ENCODE measurements at regions not wholly inside any gene's neighbourhood (a gene's known extent, or its start where the extent isn't known, plus 50 kb on each side); places are given as distances from the start of the nearest gene placed in this dataset.

DNA sequence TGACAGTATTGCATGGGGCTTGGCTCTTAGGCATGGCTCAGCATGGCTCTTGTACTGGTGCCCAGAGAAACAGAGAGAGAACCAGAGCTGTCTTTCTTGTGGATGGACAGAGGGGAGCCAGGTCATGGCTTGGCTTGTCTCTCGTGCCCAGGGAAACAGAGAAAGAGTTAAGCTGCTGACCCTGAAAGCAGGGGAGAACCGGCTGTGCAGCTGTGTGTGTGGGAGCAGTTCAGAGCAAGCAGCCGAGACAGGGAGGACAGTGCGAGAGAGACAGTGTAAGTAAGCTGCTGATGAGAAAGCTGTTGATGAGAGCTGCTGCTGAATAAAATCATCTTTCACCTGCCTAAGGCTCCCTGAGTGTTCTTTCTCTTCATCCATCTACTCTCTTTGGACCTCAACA, 61.3 kb upstream of the DDHD1 start:
- no peak for DNase-seq (ENCODE audit: low spot score)
- TF ChIP-seq, protein P1, sequence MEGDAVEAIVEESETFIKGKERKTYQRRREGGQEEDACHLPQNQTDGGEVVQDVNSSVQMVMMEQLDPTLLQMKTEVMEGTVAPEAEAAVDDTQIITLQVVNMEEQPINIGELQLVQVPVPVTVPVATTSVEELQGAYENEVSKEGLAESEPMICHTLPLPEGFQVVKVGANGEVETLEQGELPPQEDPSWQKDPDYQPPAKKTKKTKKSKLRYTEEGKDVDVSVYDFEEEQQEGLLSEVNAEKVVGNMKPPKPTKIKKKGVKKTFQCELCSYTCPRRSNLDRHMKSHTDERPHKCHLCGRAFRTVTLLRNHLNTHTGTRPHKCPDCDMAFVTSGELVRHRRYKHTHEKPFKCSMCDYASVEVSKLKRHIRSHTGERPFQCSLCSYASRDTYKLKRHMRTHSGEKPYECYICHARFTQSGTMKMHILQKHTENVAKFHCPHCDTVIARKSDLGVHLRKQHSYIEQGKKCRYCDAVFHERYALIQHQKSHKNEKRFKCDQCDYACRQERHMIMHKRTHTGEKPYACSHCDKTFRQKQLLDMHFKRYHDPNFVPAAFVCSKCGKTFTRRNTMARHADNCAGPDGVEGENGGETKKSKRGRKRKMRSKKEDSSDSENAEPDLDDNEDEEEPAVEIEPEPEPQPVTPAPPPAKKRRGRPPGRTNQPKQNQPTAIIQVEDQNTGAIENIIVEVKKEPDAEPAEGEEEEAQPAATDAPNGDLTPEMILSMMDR (IDR thresholded peaks at IDR 0.05; ENCODE audit: extremely low read depth, missing control alignments): no peak

DNA sequence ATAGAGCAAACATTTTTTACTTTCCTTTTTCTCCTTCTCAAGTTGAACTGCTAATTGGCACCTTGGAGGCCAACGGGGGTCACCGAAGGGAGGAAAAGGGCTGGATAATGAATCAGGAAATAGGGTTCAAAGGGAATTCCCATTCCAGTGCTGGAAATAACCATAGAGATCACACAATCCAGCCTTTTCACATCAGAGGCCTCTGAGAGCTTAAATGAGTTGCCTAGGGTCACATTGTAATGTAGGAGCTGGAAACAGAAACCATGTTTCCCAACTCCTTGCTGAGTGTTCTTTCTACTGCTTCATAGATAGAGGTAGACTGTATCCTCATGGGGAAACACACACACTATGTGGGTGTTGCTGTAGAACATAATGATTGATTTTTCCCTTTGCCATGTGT, 60.6 kb upstream of the DDHD1 start:
- DNase-seq (ENCODE audit: low spot score): no peak
- TF ChIP-seq, protein P1 (IDR thresholded peaks at IDR 0.05; ENCODE audit: extremely low read depth, missing control alignments): no peak

DNA sequence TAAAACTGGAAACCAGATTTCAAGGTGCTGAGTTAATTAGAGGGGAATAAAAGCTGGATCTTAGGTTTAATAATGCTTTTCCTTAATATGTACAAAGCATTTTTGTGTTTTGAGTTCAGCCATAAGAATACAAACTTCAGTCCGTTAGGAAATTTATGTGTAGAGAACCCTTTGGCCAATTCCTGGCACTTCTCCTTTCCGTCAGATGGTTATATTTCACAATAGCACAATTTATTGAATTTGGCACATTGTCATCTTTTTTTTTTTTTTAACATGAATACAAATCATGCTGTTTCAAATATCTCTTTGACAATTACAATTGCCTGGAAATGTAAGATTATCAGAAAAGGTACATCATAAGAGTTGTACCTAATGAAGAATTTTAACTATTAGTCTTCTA, 56.2 kb upstream of the DDHD1 start:
- no peak for DNase-seq (ENCODE audit: low spot score)
- TF ChIP-seq, protein P1 (IDR thresholded peaks at IDR 0.05; ENCODE audit: extremely low read depth, missing control alignments): no peak

All from GM20000 (cell line).